Testis (tissue), 2 donors: ENCODE measurements at regions not wholly inside any gene's neighbourhood (a gene's known extent, or its start where the extent isn't known, plus 50 kb on each side); places are given as distances from the start of the nearest gene placed in this dataset.

Experiments used
- POLR2A ChIP-seq: fragments of 450-650 bp; IDR thresholded peaks from one replicate; pipeline ENCODE4 v1.6.1; 2017; ENCODE audit warnings: antibody characterized with exemption, mild to moderate bottlenecking, moderate library complexity
- TF ChIP-seq, protein P1 (sequence below), 3 experiments: fragments of 450-650 bp in 2 of 3; fragments of 200-600 bp in 1 of 3; sonication (generic) in 1 of 3; IDR thresholded peaks; one replicate each; pipeline ENCODE4 v1.5.1; 2016 to 2019; ENCODE audit warnings: antibody characterized with exemption in 3 of 3, mild to moderate bottlenecking in 2 of 3, moderate library complexity in 1 of 3

- TF ChIP-seq, protein P1, sequence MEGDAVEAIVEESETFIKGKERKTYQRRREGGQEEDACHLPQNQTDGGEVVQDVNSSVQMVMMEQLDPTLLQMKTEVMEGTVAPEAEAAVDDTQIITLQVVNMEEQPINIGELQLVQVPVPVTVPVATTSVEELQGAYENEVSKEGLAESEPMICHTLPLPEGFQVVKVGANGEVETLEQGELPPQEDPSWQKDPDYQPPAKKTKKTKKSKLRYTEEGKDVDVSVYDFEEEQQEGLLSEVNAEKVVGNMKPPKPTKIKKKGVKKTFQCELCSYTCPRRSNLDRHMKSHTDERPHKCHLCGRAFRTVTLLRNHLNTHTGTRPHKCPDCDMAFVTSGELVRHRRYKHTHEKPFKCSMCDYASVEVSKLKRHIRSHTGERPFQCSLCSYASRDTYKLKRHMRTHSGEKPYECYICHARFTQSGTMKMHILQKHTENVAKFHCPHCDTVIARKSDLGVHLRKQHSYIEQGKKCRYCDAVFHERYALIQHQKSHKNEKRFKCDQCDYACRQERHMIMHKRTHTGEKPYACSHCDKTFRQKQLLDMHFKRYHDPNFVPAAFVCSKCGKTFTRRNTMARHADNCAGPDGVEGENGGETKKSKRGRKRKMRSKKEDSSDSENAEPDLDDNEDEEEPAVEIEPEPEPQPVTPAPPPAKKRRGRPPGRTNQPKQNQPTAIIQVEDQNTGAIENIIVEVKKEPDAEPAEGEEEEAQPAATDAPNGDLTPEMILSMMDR (IDR thresholded peaks at IDR 0.05), result no peak
- no peak for TF ChIP-seq POLR2A
These were observed 184.6 kb downstream of the LIG4 start for GRCh38 chr13:108030769-108031168.
